Stimulated activated naive CD8-positive, alpha-beta T cell treated with anti-CD3 and anti-CD28 coated beads, Interleukin-15, Interleukin-2, amounts not matched to agents 100 ng/mL and 50 ng/mL, for 24 hours (primary cell): ENCODE measurements at regions not wholly inside any gene's neighbourhood (a gene's known extent, or its start where the extent isn't known, plus 50 kb on each side); places are given as distances from the start of the nearest gene placed in this dataset.
A peak's percentile ranks its signal among the peaks of the same experiment; 100 is the strongest.
"Not testable (repeated sequence)": the region's sequence is repeated elsewhere in the genome, so short reads cannot be mapped to it uniquely, and the experiment has no call there.

ENCODE experiments used
- H3K27ac Mint-ChIP-seq: one replicate; pipeline ENCODE4 v1.8.0; 2021; ENCODE audit warnings: mild to moderate bottlenecking, mixed read lengths
- H3K27me3 Mint-ChIP-seq: one replicate; pipeline ENCODE4 v1.8.0; 2021; ENCODE audit warnings: mixed read lengths
- H3K36me3 Mint-ChIP-seq: one replicate; pipeline ENCODE4 v1.8.0; 2021; ENCODE audit warnings: low read depth, mixed read lengths
- H3K4me1 Mint-ChIP-seq: one replicate; pipeline ENCODE4 v1.8.0; 2021; ENCODE audit warnings: low read depth, mixed read lengths
- H3K4me3 Mint-ChIP-seq: one replicate; pipeline ENCODE4 v1.8.0; 2021; ENCODE audit warnings: mild to moderate bottlenecking, mixed read lengths
- H3K9me3 Mint-ChIP-seq: one replicate; pipeline ENCODE4 v1.8.0; 2021; ENCODE audit warnings: mixed read lengths

DNA sequence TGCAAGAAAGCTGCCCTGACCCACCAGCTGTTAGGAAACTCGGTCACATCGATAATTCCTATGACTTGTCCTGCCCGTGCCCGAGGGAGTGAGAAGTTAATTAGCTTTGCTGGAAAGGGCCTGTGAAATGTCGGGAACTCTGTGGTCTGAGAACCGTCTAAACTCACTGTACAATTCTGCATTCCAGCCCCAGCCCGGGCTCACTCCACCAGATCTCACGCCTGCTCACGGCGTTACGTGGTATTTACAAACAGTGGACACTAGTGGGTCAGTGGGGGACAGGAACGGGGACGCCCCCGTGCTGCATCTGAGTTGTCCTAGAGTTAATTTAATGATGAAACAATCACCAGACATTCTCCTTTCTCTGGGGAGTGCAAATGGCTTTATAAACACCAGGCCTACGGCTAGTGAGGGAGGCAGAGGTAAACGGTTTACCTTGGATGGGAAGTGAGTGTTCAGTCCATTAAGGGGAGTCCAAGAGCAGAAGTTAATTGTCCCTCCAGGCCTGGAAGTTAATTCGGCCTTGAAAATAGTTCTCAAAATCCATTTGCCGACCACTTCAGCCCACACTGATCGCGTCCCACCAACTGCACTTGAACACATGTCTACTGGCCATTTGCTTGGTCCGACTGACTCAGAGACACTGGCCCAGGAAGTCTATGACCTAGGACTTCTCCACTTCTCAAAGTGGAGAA is 93.5 kb upstream of the MED13L start:
- Mint-ChIP-seq H3K27ac (no peak overlapping the region), H3K4me1 (peaks cover 12% of the 10 kb centered on the region), H3K27me3 (no peaks in the 10 kb centered on the region), H3K4me3 (no peak overlapping the region), H3K9me3 (peaks cover 11% of the 10 kb centered on the region), H3K36me3 (no peaks in the 10 kb centered on the region)

DNA sequence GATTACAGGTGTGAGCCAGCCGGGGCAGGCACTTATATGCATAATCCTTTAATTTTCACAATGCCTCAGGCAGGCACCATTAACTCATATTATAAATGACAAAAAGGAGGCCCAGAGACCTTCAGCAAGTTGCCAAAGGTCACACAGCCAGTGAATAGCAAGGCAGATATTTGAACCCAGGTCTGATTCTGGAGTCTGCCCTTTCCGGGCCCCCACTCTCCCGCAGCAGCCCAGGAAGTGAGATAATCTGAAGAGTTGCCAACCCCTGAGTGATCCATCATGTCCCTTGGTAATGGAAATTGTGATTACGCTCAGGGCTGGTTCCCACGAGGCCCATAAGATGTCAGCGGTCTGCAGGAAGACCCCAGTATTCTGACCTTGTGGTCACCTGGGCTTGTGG is 95.3 kb upstream of the MED13L start:
- peaks cover 21% of the 10 kb centered on the region for H3K4me1 Mint-ChIP-seq
- H3K4me3 Mint-ChIP-seq: no peak overlapping the region
- no peaks in the 10 kb centered on the region for H3K27me3 Mint-ChIP-seq
- H3K36me3 Mint-ChIP-seq: no peaks in the 10 kb centered on the region
- peaks cover 11% of the 10 kb centered on the region for H3K9me3 Mint-ChIP-seq
- no peak overlapping the region for H3K27ac Mint-ChIP-seq

DNA sequence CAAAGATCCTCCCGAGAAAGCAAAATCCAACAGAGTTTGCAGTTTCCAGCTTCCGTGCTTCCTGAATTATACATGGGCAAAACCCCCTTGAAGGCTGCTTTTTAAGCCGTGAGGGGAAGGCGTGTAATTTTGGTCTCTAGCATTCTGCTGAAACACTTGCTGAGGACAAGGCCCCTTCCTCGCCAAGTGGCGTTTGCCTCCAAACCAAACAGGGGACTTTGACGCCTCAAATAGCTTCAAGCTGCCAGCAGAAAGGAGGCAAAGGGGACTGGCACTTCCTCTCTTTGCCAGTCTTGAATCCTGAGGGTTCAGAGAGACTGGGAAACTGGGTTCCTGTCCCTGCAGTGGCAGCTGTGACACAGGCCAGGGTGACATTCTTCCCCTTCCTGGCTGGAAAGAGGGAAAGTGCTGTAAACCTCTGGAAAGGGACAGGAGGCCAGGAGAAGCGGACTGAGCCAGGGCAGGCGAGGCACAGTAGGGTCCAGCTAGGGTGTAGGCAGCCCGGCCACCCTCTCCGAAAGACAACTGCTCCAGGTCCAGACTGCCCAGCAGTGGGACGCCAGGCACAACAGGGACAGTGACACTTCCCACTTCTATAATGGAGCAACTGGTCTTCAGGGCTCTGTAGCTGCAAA is 96.2 kb upstream of the MED13L start:
- no peak overlapping the region for H3K4me3 Mint-ChIP-seq

DNA sequence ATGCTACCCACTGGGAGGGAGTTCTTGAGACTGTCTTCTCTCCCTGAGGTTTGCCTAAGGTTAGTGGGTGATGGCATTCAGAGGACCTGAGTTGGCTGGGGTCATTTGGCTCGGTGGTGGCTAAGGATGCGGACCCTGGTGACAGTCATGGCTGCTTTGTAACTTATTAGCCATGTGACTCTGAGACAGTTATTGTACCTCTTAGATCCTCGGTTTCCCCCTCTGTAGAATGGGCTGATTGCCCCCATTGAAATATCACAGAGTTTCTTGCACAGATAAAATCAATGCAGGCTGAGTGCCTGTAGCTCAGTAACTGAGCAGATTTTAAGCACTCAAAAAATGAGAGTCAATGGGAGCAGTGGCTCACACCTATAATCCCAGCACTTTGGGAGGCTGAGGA is 96.7 kb upstream of the MED13L start:
- Mint-ChIP-seq H3K27ac (no peak overlapping the region), H3K9me3 (peaks cover 11% of the 10 kb centered on the region), H3K27me3 (no peaks in the 10 kb centered on the region), H3K4me3 (no peak overlapping the region), H3K36me3 (no peaks in the 10 kb centered on the region), H3K4me1 (peaks cover 21% of the 10 kb centered on the region)

More for the DNA sequence above, 96.2 kb upstream of the MED13L start:
- no peaks in the 10 kb centered on the region for H3K27me3 Mint-ChIP-seq
- no peak overlapping the region for H3K27ac Mint-ChIP-seq
- peaks cover 21% of the 10 kb centered on the region for H3K4me1 Mint-ChIP-seq
- H3K9me3 Mint-ChIP-seq: peaks cover 11% of the 10 kb centered on the region
- no peaks in the 10 kb centered on the region for H3K36me3 Mint-ChIP-seq

DNA sequence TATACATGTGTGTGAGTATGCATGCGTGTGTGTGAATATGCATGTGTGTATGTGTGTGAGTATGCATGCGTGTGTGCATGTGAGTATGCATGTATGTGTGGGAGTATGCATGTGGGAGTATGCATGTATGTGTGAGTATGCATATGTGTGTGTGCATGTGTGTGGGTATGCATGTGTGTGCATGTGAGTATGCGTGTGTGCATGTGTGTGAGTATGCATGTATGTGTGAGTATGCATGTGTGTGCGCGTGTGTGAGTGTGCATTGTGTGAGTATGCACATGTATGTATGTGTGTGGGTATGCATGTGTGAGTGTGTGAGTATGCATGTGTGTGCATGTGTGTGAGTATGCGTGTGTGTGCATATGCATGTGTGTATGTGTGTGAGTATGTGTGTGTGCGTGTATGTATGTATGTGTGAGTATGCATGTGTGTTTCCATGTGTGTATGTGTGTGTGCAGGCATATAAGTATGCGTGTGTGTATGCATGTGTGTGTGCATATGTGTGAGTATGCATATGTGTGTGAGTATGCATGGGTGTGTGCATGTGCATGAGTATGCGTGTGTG is 97.9 kb upstream of the MED13L start:
- no peaks in the 10 kb centered on the region for H3K27me3 Mint-ChIP-seq
- H3K9me3 Mint-ChIP-seq: peaks cover 11% of the 10 kb centered on the region
- no peaks in the 10 kb centered on the region for H3K36me3 Mint-ChIP-seq
- H3K27ac Mint-ChIP-seq: peak overlapping the region; percentile 59
- no peak overlapping the region for H3K4me3 Mint-ChIP-seq
- peaks cover 29% of the 10 kb centered on the region for H3K4me1 Mint-ChIP-seq

DNA sequence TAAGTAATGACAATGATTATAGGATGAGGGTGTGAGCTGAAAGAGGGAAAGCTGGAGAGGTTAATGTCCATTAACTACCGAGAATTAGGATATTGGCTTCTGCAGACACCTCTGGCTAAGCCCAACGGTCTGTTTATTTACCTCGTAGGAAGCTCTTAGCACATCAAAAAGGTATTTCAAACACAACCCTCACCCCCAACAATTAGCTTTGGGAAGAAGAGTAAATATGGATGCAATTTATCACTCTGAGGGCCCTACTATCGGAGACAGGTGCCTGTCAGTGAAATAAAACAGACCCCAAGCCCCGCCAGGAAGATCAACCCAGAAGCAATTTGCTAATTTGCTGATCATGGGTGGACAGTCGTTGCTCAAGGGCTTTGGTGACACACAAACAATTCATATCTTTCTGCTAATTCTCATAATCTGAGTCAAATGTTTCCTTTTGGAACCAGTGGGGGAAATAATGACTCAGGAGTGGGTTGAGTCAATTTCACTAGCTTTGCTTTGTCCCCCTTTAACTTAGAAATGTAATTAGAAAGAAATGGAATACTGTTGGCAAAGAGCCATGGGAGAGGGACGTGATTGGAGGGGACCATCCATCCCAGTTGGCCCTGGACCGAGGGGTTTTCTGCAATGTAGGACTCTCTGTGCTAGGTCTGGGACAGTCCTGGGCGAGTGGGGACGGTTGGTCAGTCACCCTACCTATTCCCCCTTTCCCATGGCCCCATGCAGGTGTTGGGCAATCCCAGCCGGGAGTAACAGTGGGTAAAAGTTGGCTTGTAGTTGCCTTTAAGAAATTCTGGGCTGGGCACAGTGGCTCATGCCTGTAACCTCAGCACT is 99.1 kb upstream of the MED13L start:
- peaks cover 11% of the 10 kb centered on the region for H3K9me3 Mint-ChIP-seq
- H3K4me1 Mint-ChIP-seq: peaks cover 29% of the 10 kb centered on the region
- H3K27me3 Mint-ChIP-seq: no peaks in the 10 kb centered on the region
- no peak overlapping the region for H3K4me3 Mint-ChIP-seq
- H3K27ac Mint-ChIP-seq: peak overlapping the region; percentile 14
- no peaks in the 10 kb centered on the region for H3K36me3 Mint-ChIP-seq

DNA sequence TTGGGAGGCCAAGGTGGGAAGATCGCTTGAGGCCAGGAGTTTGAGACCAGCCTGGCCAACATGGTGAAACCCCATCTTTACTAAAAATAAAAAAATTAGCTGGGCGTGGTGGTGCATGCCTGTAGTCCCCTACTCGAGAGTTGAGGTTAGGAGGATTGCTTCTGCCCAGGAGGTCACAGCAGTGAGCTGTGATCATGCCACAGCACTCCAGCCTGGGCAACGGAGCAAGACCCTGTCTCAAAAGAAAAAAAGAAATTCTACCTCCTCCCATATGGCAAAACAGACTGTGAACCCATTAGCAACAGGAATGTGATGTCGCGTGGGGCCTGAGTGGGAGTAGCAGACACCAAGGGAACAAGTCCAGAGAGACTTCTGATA is 99.7 kb upstream of the MED13L start:
- not testable (repeated sequence) for H3K36me3 Mint-ChIP-seq, H3K4me3 Mint-ChIP-seq, H3K27ac Mint-ChIP-seq, H3K27me3 Mint-ChIP-seq
- peaks cover 29% of the 10 kb centered on the region for H3K4me1 Mint-ChIP-seq
- peaks cover 11% of the 10 kb centered on the region for H3K9me3 Mint-ChIP-seq

DNA sequence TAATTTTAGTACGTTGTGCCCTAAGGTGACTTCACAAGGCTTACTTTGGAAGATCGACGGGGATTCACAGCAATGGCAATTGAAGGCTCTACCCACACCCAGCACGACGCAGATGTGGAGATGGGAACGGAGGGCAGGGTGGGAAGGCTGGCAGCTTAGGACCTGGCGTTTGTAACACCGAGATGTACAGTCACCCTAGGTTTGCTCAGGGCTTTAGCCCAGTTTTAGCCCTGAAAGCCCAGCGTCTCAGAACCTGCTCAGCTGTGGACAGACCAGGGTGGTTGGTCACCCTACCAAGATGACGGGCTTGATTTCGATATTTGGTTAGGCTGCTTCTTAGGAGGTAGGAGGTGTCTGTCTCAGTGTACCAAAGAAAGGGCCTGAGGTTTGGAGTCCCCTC is 100.5 kb upstream of the MED13L start:
- no peak overlapping the region for H3K27ac Mint-ChIP-seq
- H3K4me1 Mint-ChIP-seq: peaks cover 27% of the 10 kb centered on the region
- peaks cover 11% of the 10 kb centered on the region for H3K9me3 Mint-ChIP-seq
- no peak overlapping the region for H3K4me3 Mint-ChIP-seq
- H3K27me3 Mint-ChIP-seq: no peaks in the 10 kb centered on the region
- no peaks in the 10 kb centered on the region for H3K36me3 Mint-ChIP-seq

DNA sequence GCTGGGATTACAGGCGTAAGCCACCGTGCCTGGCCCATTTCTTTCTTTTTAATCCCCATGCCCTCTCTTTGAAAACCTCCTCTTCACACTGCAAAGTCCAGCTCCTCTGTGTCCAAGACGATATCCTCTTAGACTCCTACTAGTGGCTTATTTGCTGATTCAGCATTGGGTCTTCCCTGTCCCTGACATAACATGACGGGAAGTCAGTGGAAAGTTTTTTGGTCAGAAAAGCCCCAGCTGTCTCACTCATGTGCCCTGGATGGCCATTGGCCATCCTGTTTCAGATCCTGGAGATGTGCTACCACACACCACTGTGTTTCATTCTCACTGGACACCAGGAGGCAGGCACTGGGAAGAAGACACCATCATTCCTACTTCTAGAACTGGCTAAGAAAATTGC is 102.6 kb upstream of the MED13L start:
- H3K4me3 Mint-ChIP-seq: no peak overlapping the region

DNA sequence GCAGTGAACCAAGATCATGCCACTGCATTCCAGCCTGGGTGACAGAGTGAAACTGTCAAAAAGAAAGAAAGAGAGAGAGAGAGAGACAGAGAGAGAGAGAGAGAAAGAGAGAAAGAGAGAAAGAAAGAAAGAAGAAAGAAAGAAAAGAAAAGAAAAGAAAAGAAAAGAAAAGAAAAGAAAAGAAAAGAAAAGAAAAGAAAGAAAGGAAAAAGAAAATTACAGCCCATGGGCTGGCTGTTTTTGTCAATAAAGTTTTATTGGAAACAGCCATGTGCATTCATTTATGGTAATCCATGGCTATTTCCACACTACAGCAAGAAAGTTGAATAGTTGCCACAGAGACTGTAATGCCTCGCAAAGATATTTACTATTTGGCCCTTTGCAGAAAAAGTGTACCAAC is 103.2 kb upstream of the MED13L start:
- H3K27me3 Mint-ChIP-seq, H3K9me3 Mint-ChIP-seq, H3K27ac Mint-ChIP-seq, H3K4me3 Mint-ChIP-seq, H3K36me3 Mint-ChIP-seq: not testable (repeated sequence)
- peaks cover 26% of the 10 kb centered on the region for H3K4me1 Mint-ChIP-seq

More for the DNA sequence above, 102.6 kb upstream of the MED13L start:
- no peak overlapping the region for H3K27ac Mint-ChIP-seq
- H3K27me3 Mint-ChIP-seq: no peaks in the 10 kb centered on the region
- H3K9me3 Mint-ChIP-seq: peaks cover 7% of the 10 kb centered on the region
- H3K36me3 Mint-ChIP-seq: no peaks in the 10 kb centered on the region
- peaks cover 25% of the 10 kb centered on the region for H3K4me1 Mint-ChIP-seq

DNA sequence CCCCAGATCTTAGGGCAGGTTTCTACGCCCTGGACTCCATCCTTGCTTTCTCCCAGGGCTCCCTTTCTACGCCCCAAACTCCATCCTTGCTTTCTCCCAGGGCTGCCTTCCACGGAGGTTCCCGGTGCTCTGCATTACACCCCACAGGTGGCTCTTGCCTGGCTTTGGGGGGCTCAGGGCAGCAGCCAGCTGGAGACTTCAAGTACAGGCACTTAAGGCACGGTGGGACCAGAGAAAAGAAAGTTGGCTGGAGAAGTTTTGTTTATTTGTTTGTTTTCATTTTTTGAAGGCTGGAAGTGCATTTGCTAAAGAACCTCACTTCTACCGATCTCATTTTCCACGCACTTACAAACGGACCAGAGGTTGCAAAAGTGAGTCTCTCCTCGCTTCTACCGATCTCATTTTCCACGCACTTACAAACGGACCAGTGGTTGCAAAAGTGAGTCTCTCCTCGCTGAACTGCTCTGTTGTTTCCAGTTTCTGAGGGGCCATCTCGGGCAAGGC is 103.8 kb upstream of the MED13L start:
- Mint-ChIP-seq H3K27me3 (no peaks in the 10 kb centered on the region), H3K4me1 (peaks cover 22% of the 10 kb centered on the region), H3K36me3 (no peaks in the 10 kb centered on the region), H3K27ac (no peak overlapping the region), H3K4me3 (no peak overlapping the region), H3K9me3 (no peaks in the 10 kb centered on the region)

DNA sequence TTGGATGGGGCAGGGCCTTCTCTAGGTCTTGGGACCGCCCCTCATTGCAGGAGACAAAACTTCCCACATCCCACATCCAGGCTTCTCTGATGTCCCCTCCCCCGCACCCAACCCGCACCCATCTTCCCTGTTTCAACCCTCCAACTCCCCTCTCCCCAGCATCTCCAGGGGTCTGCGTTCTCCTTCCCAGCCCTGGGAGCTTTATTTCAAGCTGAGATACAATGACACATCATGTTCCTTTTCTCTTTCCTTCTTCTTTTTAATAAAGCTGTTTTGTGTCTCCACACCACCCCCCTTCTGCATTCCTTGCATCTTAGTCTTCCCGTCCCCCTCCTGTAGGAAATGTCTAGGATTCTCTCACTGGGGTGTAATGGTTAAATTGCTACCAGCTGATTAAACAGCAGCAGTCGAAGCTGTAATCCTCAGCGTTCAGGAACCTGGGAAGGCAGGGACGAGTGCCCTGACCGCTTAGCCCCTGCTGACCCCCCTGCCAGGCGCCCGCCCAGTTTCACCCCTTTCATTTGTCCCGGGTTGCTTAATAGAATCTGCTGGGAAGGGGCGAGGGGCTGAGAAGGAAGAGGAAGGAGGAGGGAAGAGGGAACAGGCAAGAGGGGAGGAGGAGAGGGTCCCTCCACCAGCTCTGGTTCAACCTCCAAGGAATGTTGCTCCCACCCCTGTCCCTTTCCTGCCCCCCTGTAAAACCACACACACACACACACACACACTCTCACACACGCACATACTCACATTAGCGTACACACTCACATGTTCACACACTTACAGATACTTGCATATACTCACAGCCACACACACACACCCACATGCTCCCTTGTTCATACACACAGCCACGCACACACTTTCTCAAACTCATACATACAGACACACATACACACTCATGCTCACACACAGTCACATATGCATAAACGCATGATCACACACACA is 104.5 kb upstream of the MED13L start:
- no peaks in the 10 kb centered on the region for H3K27me3 Mint-ChIP-seq
- H3K27ac Mint-ChIP-seq: peak overlapping the region; percentile 4
- peaks cover 15% of the 10 kb centered on the region for H3K4me1 Mint-ChIP-seq
- H3K9me3 Mint-ChIP-seq: no peaks in the 10 kb centered on the region
- no peak overlapping the region for H3K4me3 Mint-ChIP-seq
- no peaks in the 10 kb centered on the region for H3K36me3 Mint-ChIP-seq

DNA sequence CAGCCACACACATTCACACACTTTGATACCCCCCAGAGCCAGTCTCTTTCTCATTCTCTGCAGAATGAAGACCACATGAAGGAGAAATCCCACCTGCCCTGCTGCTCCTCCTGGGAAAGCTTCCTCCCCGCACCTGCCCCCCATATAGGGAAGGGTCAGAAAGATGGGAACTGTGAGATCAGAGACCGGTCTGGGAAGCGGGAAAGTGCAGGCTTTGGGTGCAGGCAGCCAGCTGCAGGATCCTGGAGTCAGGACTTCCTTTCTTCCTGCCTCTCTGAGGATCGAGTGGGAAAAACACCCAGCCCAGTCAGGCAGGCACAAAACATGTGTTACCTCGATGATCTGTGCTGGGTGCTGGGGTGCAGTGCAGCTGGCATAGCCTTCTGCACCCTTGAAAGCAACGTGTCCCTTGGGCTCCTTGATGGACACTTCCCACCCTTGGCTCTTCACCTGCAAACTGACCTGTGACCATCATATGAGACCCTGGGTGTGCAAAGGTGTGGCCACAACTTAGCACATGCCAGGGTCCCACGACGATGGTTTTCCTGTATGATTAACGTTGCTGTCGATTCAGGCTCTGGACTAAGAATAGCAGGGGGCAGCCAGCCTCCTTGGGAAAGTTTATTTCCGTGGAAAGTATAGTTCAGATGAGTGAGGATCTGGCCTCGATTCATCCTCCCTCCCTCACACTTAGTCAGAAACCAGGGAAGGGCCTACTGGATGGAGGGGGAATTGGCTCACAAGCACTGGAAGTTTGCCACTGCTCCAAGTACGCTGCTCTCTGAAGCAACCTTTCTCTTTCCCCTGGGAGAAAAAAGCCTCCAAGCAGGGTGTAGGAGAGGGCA is 105.4 kb upstream of the MED13L start:
- H3K4me1 Mint-ChIP-seq: peaks cover 15% of the 10 kb centered on the region
- no peaks in the 10 kb centered on the region for H3K36me3 Mint-ChIP-seq
- H3K9me3 Mint-ChIP-seq: no peaks in the 10 kb centered on the region
- H3K27me3 Mint-ChIP-seq: no peaks in the 10 kb centered on the region
- H3K27ac Mint-ChIP-seq: peak overlapping the region; percentile 4
- no peak overlapping the region for H3K4me3 Mint-ChIP-seq
